GM18951 (cell line): ENCODE measurements at regions not wholly inside any gene's neighbourhood (a gene's known extent, or its start where the extent isn't known, plus 50 kb on each side); places are given as distances from the start of the nearest gene placed in this dataset.
"Not testable (repeated sequence)": the region's sequence is repeated elsewhere in the genome, so short reads cannot be mapped to it uniquely, and the experiment has no call there.

ENCODE experiments used
- POLR2A ChIP-seq: IDR thresholded peaks from 4 replicates; pipeline ENCODE4 v1.6.1; 2011; ENCODE audit warnings: mild to moderate bottlenecking; ENCODE audit not compliant: insufficient read length, insufficient read depth; ENCODE audit errors: extremely low read depth
- in situ Hi-C: fragments of 300-500 bp; cut with MboI; formaldehyde crosslinking; loops from one replicate; pipeline ENCODE4 v1.12.0; 2022; ENCODE audit warnings: low sequenced_read_pairs, mixed read lengths, inconsistent platforms; ENCODE audit not compliant: unreplicated experiment

- in situ Hi-C loops = no loop called here
- no peak for TF ChIP-seq POLR2A
Measured at GRCh38 chr5:124884114-124884513, 137.7 kb upstream of the ZNF608 start.

GRCh38 chr5:124885490-124885889 is 139.1 kb upstream of the ZNF608 start:
- in situ Hi-C loops = no loop called here
- TF ChIP-seq POLR2A = no peak

- in situ Hi-C loops = no loop called here
- no peak for TF ChIP-seq POLR2A
Measured at GRCh38 chr5:124887223-124887622, 140.8 kb upstream of the ZNF608 start.

GRCh38 chr5:124888050-124888506 is 141.6 kb upstream of the ZNF608 start:
- no peak for TF ChIP-seq POLR2A

GRCh38 chr5:124888622-124889485 is 142.4 kb upstream of the ZNF608 start:
- in situ Hi-C loops = no loop called here
- no peak for TF ChIP-seq POLR2A

More at GRCh38 chr5:124888050-124888506, 141.6 kb upstream of the ZNF608 start:
- in situ Hi-C loops = no loop called here

GRCh38 chr5:124889486-124889825 is 143.0 kb upstream of the ZNF608 start:
- in situ Hi-C loops = no loop called here

GRCh38 chr5:124889850-124890249 is 143.4 kb upstream of the ZNF608 start:
- in situ Hi-C loops = no loop called here
- no peak for TF ChIP-seq POLR2A

More at GRCh38 chr5:124889486-124889825, 143.0 kb upstream of the ZNF608 start:
- TF ChIP-seq POLR2A = no peak

- in situ Hi-C loops = not testable (repeated sequence)
Measured at GRCh38 chr5:124890442-124890841, 144.0 kb upstream of the ZNF608 start.

- no peak for TF ChIP-seq POLR2A
- in situ Hi-C loops = no loop called here
Measured at GRCh38 chr5:124891179-124891578, 144.7 kb upstream of the ZNF608 start.

GRCh38 chr5:124892185-124892848 is 145.9 kb upstream of the ZNF608 start:
- in situ Hi-C loops = no loop called here
- no peak for TF ChIP-seq POLR2A

- in situ Hi-C loops = no loop called here
- TF ChIP-seq POLR2A = no peak
Measured at GRCh38 chr5:124894541-124894940, 148.1 kb upstream of the ZNF608 start.

GRCh38 chr5:124895236-124895635 is 148.8 kb upstream of the ZNF608 start:
- TF ChIP-seq POLR2A = no peak
- in situ Hi-C loops = no loop called here

GRCh38 chr5:124901081-124901480 is 154.6 kb upstream of the ZNF608 start:
- TF ChIP-seq POLR2A = no peak
- in situ Hi-C loops = no loop called here

- in situ Hi-C loops = no loop called here
- no peak for TF ChIP-seq POLR2A
Measured at GRCh38 chr5:124902097-124902821, 155.8 kb upstream of the ZNF608 start.
